ENCODE measurements at regions not wholly inside any gene's neighbourhood (a gene's known extent, or its start where the extent isn't known, plus 50 kb on each side); places are given as distances from the start of the nearest gene placed in this dataset.

GRCh38 chr7:20906801-20907453 lies 120.2 kb upstream of the SP8 start:
- Histone ChIP-seq H3K4me1 (ENCODE audit: control insufficient read depth, insufficient read depth, low read length) (no peaks in the 10 kb centered on the region), H3K36me3 (ENCODE audit: control insufficient read depth in 2 of 2, insufficient read depth in 1 of 2, low read length in 2 of 2) (no peaks in the 10 kb centered on the region), H3K9me3 (ENCODE audit: control insufficient read depth, insufficient read depth, low read depth, low read length) (no peaks in the 10 kb centered on the region), H3K4me3 (ENCODE audit: low read depth, low read length) (no peak overlapping the region), H3K27ac (ENCODE audit: extremely low read depth, low read depth, low read length) (no peak overlapping the region)
- TF ChIP-seq ZNF37A (tag by site-specific recombination; IDR thresholded peaks at IDR 0.05) (no peak), HOXA7 (CRISPR knock-in tag; IDR thresholded peaks at IDR 0.05; ENCODE audit: borderline replicate concordance) (no peak), SP3 (tag by site-specific recombination; IDR thresholded peaks at IDR 0.05) (no peak), ZNF169 (tag by site-specific recombination; IDR thresholded peaks at IDR 0.05) (no peak)
- POLR2A ChIA-PET = no interaction called here
- CTCF ChIA-PET = no interaction called here

DNA sequence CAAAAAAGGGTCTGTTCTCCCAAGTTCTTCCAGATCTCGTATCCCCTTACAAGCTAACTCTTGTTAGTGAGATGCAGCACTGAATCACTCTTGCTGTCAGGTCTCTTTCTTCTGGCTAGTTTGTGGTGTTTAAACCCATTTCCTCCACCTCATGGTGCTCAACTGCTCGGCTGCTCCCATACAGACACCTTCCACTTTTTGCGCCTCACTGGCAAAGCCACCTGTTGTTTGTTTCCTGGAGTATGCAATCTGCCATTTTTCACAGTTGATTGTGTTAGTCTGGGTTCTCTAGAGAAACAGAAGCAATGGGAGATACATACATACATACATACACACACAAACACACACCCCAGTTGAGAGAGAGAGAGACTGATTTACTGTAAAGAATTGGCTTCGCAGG lies 124.4 kb upstream of the SP8 start:
- H3K27ac ChIP-seq (ENCODE audit: extremely low read depth, low read depth, low read length) = no peak overlapping the region
- H3K4me3 ChIP-seq (ENCODE audit: low read depth, low read length) = no peak overlapping the region
- no peaks in the 10 kb centered on the region for H3K4me1 ChIP-seq (ENCODE audit: control insufficient read depth, insufficient read depth, low read length)
- TF ChIP-seq ZNF354C (tag by site-specific recombination; IDR thresholded peaks at IDR 0.05; ENCODE audit: borderline replicate concordance, low read depth) = no peak
- TF ChIP-seq ZNF501 (tag by site-specific recombination; IDR thresholded peaks at IDR 0.05) = no peak
- TF ChIP-seq ZFHX2 (tag by site-specific recombination; conservative IDR thresholded peaks at IDR 0.05) = no peak
- no peak for TF ChIP-seq ZNF776 (tag by site-specific recombination; IDR thresholded peaks at IDR 0.05; ENCODE audit: borderline replicate concordance)
- TF ChIP-seq EGR2 (tag by site-specific recombination; IDR thresholded peaks at IDR 0.05; ENCODE audit: low read depth) = no peak
- TF ChIP-seq ZBTB11 (tag by site-specific recombination; conservative IDR thresholded peaks at IDR 0.05; ENCODE audit: low read depth) = no peak
- TF ChIP-seq ZNF335 (tag by site-specific recombination; conservative IDR thresholded peaks at IDR 0.05) = no peak
- TF ChIP-seq, protein P1, sequence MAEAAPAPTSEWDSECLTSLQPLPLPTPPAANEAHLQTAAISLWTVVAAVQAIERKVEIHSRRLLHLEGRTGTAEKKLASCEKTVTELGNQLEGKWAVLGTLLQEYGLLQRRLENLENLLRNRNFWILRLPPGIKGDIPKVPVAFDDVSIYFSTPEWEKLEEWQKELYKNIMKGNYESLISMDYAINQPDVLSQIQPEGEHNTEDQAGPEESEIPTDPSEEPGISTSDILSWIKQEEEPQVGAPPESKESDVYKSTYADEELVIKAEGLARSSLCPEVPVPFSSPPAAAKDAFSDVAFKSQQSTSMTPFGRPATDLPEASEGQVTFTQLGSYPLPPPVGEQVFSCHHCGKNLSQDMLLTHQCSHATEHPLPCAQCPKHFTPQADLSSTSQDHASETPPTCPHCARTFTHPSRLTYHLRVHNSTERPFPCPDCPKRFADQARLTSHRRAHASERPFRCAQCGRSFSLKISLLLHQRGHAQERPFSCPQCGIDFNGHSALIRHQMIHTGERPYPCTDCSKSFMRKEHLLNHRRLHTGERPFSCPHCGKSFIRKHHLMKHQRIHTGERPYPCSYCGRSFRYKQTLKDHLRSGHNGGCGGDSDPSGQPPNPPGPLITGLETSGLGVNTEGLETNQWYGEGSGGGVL (tag by site-specific recombination; IDR thresholded peaks at IDR 0.05) = no peak
- H3K9me3 ChIP-seq (ENCODE audit: control insufficient read depth, insufficient read depth, low read depth, low read length) = no peaks in the 10 kb centered on the region
- H3K36me3 ChIP-seq (ENCODE audit: control insufficient read depth in 2 of 2, insufficient read depth in 1 of 2, low read length in 2 of 2) = no peaks in the 10 kb centered on the region
- CTCF ChIA-PET = no interaction called here
- POLR2A ChIA-PET = interaction anchor here (0.8 kb wide), 1 partner anchor 149 kb away, joined by 3 read pairs; no protein-coding TSS in a partner anchor

DNA sequence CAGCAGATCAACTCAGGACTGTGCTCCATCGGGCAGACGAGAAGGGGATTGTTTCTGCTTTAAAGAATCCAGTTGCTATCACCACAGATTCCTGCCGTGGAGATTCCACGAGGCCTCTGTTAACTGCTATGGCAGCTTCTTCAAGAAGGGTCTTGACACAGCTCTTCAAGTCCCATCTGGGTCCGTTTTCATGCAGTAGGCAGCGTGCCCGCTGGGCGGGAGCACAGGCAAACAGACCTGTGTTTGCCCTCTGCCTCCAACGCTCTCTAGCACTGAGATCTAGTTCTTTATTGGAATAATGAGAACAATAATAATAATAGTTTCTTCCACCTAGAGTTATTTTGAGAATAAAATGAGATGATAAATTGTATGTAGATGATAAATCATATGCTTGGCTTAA lies 127.2 kb upstream of the SP8 start:
- H3K27ac ChIP-seq (ENCODE audit: extremely low read depth, low read depth, low read length) = no peak overlapping the region
- H3K9me3 ChIP-seq (ENCODE audit: control insufficient read depth, insufficient read depth, low read depth, low read length) = no peaks in the 10 kb centered on the region
- POLR2A ChIA-PET = no interaction called here
- no peaks in the 10 kb centered on the region for H3K36me3 ChIP-seq (ENCODE audit: control insufficient read depth in 2 of 2, insufficient read depth in 1 of 2, low read length in 2 of 2)
- no peak overlapping the region for H3K4me3 ChIP-seq (ENCODE audit: low read depth, low read length)
- CTCF ChIA-PET = interaction anchor here (0.6 kb wide), 1 partner anchor 880 kb away, joined by 3 read pairs; no protein-coding TSS in a partner anchor
- H3K4me1 ChIP-seq (ENCODE audit: control insufficient read depth, insufficient read depth, low read length) = no peaks in the 10 kb centered on the region
- TF ChIP-seq, protein P1 (tag by site-specific recombination; IDR thresholded peaks at IDR 0.05) = no peak
- TF ChIP-seq ZXDB (tag by site-specific recombination; IDR thresholded peaks at IDR 0.05) (no peak), ZNF214 (tag by site-specific recombination; IDR thresholded peaks at IDR 0.05; ENCODE audit: borderline replicate concordance) (no peak), MEIS1 (CRISPR knock-in tag; IDR thresholded peaks at IDR 0.05; ENCODE audit: borderline replicate concordance) (no peak), ZBTB7A (tag by site-specific recombination; IDR thresholded peaks at IDR 0.05; ENCODE audit: low read depth) (no peak), ZNF155 (tag by site-specific recombination; IDR thresholded peaks at IDR 0.05) (no peak), KLF7 (tag by site-specific recombination; IDR thresholded peaks at IDR 0.05; ENCODE audit: borderline replicate concordance) (no peak), IKZF3 (tag by site-specific recombination; IDR thresholded peaks at IDR 0.05) (no peak), ZNF404 (tag by site-specific recombination; IDR thresholded peaks at IDR 0.05) (no peak)
- TF ChIP-seq, protein P2, sequence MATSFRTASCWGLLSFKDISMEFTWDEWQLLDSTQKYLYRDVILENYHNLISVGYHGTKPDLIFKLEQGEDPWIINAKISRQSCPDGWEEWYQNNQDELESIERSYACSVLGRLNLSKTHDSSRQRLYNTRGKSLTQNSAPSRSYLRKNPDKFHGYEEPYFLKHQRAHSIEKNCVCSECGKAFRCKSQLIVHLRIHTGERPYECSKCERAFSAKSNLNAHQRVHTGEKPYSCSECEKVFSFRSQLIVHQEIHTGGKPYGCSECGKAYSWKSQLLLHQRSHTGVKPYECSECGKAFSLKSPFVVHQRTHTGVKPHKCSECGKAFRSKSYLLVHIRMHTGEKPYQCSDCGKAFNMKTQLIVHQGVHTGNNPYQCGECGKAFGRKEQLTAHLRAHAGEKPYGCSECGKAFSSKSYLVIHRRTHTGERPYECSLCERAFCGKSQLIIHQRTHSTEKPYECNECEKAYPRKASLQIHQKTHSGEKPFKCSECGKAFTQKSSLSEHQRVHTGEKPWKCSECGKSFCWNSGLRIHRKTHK (tag by site-specific recombination; IDR thresholded peaks at IDR 0.05) = no peak

Measured in HEK293 (cell line).